ENCODE measurements at regions not wholly inside any gene's neighbourhood (a gene's known extent, or its start where the extent isn't known, plus 50 kb on each side); places are given as distances from the start of the nearest gene placed in this dataset.
"Not testable (repeated sequence)": the region's sequence is repeated elsewhere in the genome, so short reads cannot be mapped to it uniquely, and the experiment has no call there.

DNA sequence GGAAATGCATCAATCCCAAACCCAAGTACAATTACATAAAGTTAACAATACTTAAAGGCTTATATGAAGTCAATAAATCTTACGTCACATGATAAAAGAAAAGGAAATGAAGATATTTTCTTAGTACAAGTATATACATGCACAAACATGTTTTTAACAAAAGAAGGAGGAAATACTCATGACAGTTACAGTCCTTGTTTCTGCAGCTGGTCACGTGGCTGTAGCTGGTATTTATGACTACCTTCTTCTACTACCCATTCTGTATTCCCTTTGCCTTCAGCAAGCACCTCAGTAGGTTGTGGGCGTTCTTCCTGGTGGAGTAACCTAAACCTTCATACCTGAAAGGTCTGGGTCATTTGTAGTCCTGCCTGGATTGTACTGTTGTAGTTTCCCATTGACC lies 514.9 kb downstream of the MFSD1 start:
- H3K27me3 Mint-ChIP-seq (ENCODE audit: low read depth); H3K4me3 Mint-ChIP-seq; DNase-seq (ENCODE audit: low spot score); H3K36me3 Mint-ChIP-seq (ENCODE audit: low read depth); H3K9me3 Mint-ChIP-seq; H3K27ac Mint-ChIP-seq; H3K4me1 Mint-ChIP-seq (ENCODE audit: low read depth): not testable (repeated sequence)

DNA sequence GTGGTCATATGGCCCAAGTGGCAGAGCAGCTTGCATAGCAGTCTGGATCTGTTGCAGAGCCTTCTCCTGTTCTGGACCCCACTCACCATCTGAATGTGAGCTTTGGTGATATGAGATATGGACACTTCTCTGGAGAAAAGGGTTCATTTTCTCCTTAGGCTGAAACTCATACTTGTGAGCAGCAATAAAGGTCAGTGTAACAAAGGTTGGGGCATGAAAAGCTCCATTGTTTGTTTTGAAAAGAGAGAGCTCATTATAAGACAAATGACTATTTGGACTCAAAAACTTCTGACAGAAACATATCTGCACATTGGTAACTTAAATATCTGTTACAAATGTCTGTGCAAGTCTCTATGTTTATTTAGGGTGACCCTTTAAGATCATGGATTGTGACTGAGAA lies 517.3 kb downstream of the MFSD1 start:
- Mint-ChIP-seq H3K36me3 (ENCODE audit: low read depth) (no peaks in the 10 kb centered on the region), H3K4me3 (no peak overlapping the region), H3K4me1 (ENCODE audit: low read depth) (no peaks in the 10 kb centered on the region), H3K27me3 (ENCODE audit: low read depth) (no peaks in the 10 kb centered on the region), H3K27ac (no peak overlapping the region), H3K9me3 (no peaks in the 10 kb centered on the region)
- DNase-seq (ENCODE audit: low spot score) = no peak

DNA sequence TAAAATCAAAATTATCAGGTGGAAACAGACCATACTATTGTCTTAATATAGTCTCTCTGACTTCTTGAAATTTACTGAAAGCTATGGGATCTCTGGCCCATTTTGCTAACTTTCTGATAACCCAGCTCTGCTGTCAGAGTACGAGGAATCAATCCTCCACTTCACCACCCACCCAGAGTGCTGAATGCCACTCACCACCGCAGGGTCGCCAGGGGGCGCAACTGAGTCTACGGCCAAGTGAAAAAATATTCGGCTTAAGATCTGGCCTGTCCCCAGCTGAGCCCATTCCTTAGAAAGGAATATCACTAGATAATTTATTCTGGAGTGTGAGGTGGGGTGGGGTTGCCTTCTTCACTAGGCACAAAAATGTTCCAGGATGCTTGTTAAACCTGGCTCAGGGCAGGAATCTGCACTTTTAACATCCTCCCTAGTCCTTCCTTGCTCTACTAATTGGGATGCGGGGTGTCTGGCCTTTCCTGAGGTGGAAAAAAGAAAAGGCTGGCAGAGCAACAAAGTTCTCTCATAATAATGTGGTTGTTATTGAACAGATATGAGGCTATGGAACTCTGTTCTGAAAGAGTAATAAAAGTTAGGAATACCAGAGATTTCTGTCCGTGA lies 520.6 kb downstream of the MFSD1 start:
- no peaks in the 10 kb centered on the region for H3K36me3 Mint-ChIP-seq (ENCODE audit: low read depth)
- no peaks in the 10 kb centered on the region for H3K9me3 Mint-ChIP-seq
- no peaks in the 10 kb centered on the region for H3K4me1 Mint-ChIP-seq (ENCODE audit: low read depth)
- H3K4me3 Mint-ChIP-seq = no peak overlapping the region
- H3K27ac Mint-ChIP-seq = no peak overlapping the region
- H3K27me3 Mint-ChIP-seq (ENCODE audit: low read depth) = no peaks in the 10 kb centered on the region
- no peak for DNase-seq (ENCODE audit: low spot score)

DNA sequence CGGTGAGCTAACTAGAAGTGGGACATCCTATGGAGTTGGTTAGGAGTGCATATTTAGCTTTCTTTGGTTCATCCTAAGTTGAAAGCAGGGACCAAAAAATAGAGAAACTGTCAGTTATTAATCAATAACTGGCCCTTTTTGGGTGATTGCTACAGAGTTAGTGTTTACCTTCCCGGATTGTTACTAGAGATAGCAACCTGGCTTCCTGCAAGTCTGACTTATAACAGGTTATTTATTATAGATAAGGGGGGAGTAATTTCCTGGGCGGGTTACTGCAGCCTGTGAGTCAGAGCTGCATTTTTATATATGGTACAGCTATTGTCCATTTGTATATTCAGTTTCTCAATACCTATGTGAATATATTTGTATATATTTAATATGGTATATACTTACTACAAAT lies 522.0 kb downstream of the MFSD1 start:
- Mint-ChIP-seq H3K4me3 (no peak overlapping the region), H3K4me1 (ENCODE audit: low read depth) (no peaks in the 10 kb centered on the region), H3K27me3 (ENCODE audit: low read depth) (no peaks in the 10 kb centered on the region), H3K9me3 (no peaks in the 10 kb centered on the region), H3K36me3 (ENCODE audit: low read depth) (no peaks in the 10 kb centered on the region), H3K27ac (no peak overlapping the region)
- DNase-seq (ENCODE audit: low spot score) = no peak

DNA sequence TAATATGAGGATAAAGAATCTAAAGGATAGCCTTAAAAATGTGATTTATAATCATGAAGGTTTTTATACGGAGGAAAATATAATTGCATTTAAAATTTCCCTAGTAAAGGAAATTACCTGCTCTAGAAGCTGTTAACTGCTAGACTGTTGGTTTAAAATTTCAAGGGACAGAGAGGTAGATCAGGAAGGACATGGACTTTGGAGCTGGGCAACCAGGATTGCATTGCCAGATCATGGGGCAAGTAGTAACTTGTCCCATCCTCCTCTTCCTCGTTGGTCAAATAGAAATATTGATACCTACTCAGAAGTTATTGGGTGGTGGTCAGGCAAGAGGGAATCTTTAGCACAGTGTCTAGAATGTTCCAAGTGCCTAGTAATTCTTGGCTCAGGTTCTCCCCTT lies 525.1 kb downstream of the MFSD1 start:
- Mint-ChIP-seq H3K9me3 (no peaks in the 10 kb centered on the region), H3K4me1 (ENCODE audit: low read depth) (no peaks in the 10 kb centered on the region), H3K27me3 (ENCODE audit: low read depth) (no peaks in the 10 kb centered on the region), H3K4me3 (no peak overlapping the region), H3K27ac (no peak overlapping the region), H3K36me3 (ENCODE audit: low read depth) (no peaks in the 10 kb centered on the region)
- no peak for DNase-seq (ENCODE audit: low spot score)

DNA sequence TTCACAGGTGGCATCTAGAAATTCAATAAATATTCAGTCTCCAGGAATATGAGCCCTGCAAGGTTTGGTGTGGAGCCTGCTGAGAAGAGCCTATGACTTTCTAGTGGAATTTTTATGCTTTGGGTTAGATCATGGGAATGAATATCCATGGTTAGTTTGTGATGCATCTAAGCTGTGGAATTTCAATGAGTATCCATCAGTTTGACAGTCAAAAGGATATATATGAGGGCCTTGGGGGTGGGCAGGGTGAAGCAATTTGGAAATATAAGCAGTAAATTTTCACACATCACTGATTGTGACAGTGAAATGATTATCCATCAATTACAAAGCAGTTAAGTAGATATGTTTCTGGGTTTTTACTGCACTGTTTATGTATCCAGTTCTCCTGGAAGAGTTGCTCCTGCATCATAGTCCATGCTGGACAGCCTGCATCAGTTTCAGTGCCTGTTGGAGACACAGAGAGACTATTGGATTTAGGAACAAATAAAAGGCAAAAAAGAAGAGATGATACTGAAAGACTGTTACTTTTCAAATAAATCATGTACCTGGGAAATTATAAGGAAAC lies 530.8 kb downstream of the MFSD1 start:
- Mint-ChIP-seq H3K36me3 (ENCODE audit: low read depth) (no peaks in the 10 kb centered on the region), H3K27me3 (ENCODE audit: low read depth) (no peaks in the 10 kb centered on the region), H3K4me3 (no peak overlapping the region), H3K9me3 (no peaks in the 10 kb centered on the region), H3K4me1 (ENCODE audit: low read depth) (no peaks in the 10 kb centered on the region), H3K27ac (no peak overlapping the region)
- no peak for DNase-seq (ENCODE audit: low spot score)

DNA sequence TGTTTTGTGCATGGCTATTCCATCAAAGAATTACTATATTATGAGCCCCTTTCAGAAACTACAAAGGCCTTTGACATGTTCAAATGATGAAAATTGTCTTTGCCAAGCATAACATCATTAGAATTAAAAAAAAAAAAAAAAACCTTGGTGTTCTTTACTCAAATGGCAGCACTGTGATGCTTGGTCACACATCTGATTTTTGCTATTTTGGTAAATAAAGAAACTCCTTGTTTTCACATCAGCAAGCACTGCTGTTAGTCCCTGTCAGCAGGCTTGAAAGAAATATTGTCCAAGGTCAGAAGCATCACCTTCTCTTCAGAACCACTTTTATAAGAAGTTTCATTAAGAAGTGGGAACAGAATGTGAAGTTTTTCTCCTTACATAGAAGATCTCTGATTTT lies 537.3 kb downstream of the MFSD1 start:
- no peaks in the 10 kb centered on the region for H3K36me3 Mint-ChIP-seq (ENCODE audit: low read depth)
- no peak overlapping the region for H3K4me3 Mint-ChIP-seq
- no peak for DNase-seq (ENCODE audit: low spot score)
- no peaks in the 10 kb centered on the region for H3K27me3 Mint-ChIP-seq (ENCODE audit: low read depth)
- H3K4me1 Mint-ChIP-seq (ENCODE audit: low read depth) = no peaks in the 10 kb centered on the region
- no peak overlapping the region for H3K27ac Mint-ChIP-seq
- peaks cover 4% of the 10 kb centered on the region for H3K9me3 Mint-ChIP-seq

DNA sequence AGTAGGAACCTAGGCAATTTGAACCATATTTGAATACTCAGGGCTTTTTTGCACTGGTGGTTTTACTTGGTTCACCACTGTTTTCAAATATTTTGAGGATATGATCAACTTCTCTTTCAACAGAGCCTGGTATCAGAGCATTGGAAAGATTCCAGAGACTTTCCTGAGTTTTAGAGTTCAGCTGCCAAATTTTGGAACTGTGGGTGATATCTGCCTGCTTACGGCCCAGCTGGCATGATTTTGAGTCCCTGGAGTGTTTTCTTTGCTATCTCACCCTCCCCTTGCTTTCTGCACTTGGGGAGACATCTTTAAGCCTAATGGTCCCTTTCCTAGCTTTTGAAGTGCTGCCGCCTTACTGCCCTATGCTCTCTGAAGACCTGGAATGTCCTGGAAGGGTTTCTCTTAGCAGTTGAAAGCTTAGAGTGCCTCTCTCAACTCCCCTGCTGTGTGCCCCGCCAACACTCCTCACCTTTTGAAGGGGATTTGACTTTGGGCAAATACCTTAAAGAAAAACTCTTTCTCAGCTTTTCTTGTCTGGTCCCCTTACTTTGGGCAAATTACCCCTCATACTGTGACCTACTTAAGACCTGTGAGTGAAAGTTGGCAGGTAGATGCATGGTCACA lies 539.1 kb downstream of the MFSD1 start:
- no peaks in the 10 kb centered on the region for H3K36me3 Mint-ChIP-seq (ENCODE audit: low read depth)
- peaks cover 4% of the 10 kb centered on the region for H3K9me3 Mint-ChIP-seq
- H3K4me1 Mint-ChIP-seq (ENCODE audit: low read depth) = no peaks in the 10 kb centered on the region
- no peak overlapping the region for H3K27ac Mint-ChIP-seq
- no peak for DNase-seq (ENCODE audit: low spot score)
- H3K4me3 Mint-ChIP-seq = no peak overlapping the region
- H3K27me3 Mint-ChIP-seq (ENCODE audit: low read depth) = no peaks in the 10 kb centered on the region

DNA sequence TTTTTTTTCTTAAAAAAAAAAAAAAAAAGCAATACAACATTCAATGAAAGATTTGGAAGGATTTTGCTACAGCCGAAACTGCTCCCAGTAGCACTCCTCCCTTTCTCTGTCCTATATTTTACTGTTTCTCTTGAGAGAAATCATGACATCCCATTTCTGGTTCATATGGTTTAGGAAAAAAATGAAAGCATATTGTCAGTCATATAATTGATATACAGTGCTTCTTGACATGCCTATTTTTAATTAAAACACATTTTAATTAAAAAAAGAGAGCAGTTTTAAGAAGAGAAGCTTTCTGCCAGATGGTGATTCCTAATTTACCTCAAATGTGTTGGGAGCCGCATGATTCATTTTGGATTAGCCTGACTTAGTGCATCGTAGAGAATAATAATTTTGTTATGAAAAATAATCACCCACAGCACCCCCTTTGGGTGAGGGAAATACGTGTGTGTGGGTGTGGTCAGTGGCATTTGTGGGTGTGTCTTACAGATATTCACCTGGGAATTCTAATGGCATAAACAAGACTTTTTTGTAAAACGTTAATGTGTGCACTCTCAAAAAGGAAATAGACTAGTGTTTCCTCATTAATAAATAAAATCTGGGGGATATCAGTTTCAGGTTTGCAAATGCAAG lies 544.5 kb downstream of the MFSD1 start:
- no peak overlapping the region for H3K27ac Mint-ChIP-seq
- no peaks in the 10 kb centered on the region for H3K27me3 Mint-ChIP-seq (ENCODE audit: low read depth)
- H3K4me1 Mint-ChIP-seq (ENCODE audit: low read depth) = no peaks in the 10 kb centered on the region
- no peak for DNase-seq (ENCODE audit: low spot score)
- H3K4me3 Mint-ChIP-seq = no peak overlapping the region
- no peaks in the 10 kb centered on the region for H3K36me3 Mint-ChIP-seq (ENCODE audit: low read depth)
- H3K9me3 Mint-ChIP-seq = no peaks in the 10 kb centered on the region

DNA sequence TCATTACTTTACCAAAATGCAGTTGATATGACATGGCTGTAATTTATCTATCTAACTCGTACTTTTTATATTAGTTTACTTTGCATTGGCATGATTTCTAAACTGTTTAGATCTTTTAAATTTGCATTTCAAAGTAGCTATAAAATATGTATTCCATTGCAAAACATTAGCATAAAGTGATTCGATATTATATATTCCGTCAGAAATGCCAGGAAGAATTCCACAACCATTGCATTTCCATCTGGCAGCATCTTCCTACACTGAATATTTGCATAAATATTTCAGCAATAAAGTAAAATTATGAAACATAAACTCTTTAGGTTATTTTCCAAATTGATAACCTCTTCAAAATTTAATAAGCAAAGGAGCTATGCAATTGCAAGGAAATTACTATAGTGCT lies 546.6 kb downstream of the MFSD1 start:
- Mint-ChIP-seq H3K36me3 (ENCODE audit: low read depth) (no peaks in the 10 kb centered on the region), H3K27me3 (ENCODE audit: low read depth) (no peaks in the 10 kb centered on the region), H3K9me3 (no peaks in the 10 kb centered on the region), H3K4me1 (ENCODE audit: low read depth) (no peaks in the 10 kb centered on the region), H3K4me3 (no peak overlapping the region), H3K27ac (no peak overlapping the region)
- no peak for DNase-seq (ENCODE audit: low spot score)

DNA sequence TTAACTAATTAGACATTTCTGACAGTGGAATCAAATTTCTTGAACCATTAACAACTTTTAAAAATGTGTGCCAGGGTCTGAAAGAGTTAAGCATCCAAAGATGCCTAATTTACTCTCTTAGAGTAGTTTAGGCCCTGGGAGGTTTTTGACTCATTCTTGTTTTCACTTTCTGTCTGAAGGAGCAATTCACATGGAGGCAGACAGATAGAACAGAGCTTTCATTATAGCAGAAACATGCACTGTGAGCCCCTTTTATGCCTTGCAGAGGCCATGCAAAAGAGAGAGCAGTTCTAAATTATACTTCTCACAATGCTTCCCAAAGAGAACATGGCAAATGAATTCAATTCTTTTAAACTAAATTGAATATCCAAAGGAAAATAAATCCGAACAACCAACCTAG lies 554.8 kb downstream of the MFSD1 start:
- Mint-ChIP-seq H3K27me3 (ENCODE audit: low read depth) (no peaks in the 10 kb centered on the region), H3K9me3 (no peaks in the 10 kb centered on the region), H3K27ac (no peak overlapping the region), H3K4me1 (ENCODE audit: low read depth) (no peaks in the 10 kb centered on the region), H3K4me3 (no peak overlapping the region), H3K36me3 (ENCODE audit: low read depth) (no peaks in the 10 kb centered on the region)
- no peak for DNase-seq (ENCODE audit: low spot score)

DNA sequence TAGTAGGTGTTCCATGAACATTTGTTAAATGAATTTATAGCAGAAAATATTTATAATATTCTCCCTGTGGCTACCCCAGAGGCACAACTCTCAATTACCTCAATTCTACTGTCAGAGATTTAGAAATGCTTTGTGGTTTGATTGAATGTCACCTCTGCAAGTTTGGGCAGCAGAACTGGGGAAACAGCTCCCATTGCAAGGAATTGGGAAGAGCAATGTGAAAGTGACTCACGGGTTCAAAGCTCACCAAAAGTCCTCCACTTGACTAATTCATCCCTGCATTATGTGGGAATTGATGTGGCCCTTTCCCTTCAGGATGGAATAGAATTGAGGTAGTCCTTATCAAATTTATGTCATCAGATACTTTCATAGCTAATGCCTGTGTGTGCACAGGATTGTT lies 562.7 kb downstream of the MFSD1 start:
- Mint-ChIP-seq H3K9me3 (no peaks in the 10 kb centered on the region), H3K36me3 (ENCODE audit: low read depth) (no peaks in the 10 kb centered on the region), H3K27ac (no peak overlapping the region), H3K27me3 (ENCODE audit: low read depth) (no peaks in the 10 kb centered on the region), H3K4me3 (no peak overlapping the region), H3K4me1 (ENCODE audit: low read depth) (no peaks in the 10 kb centered on the region)
- DNase-seq (ENCODE audit: low spot score) = no peak

DNA sequence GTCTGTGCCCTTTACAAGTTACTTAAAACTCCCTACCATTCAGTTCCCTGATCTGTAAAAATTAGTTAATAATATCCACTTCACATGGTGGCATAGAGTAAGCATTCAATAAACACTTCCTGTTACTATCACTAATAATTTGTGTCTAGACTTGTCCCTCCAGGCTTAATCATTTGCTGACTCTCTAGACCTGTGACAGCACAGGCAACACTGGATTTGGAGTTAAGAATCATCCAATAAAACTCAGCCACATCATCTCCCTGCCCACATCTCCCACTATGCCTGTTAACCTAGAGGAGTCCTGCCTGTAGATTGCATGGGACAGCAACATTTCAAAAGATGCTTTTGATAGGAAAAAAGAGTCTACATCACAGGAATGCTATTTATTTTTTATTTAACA lies 564.6 kb downstream of the MFSD1 start:
- DNase-seq (ENCODE audit: low spot score) = no peak
- Mint-ChIP-seq H3K4me1 (ENCODE audit: low read depth) (no peaks in the 10 kb centered on the region), H3K27me3 (ENCODE audit: low read depth) (no peaks in the 10 kb centered on the region), H3K36me3 (ENCODE audit: low read depth) (no peaks in the 10 kb centered on the region), H3K4me3 (no peak overlapping the region), H3K27ac (no peak overlapping the region), H3K9me3 (no peaks in the 10 kb centered on the region)

DNA sequence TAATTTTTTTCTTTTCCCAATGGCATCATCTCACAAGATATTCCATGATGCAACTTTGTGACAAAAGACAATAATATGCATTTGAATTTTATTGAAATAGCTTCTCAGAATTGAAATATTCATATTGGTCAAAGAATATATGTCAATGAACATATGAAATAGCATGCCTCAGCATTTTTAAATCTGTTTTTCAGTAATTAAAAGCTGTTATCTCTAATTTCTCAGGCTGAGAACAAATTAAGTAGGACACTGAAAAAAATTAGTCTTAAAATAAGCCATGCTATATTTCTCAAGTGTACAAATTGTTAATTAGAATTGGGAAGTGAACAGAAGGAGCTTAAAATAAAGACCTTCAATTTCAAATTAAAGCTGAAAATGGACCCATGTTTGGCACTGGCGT lies 570.1 kb downstream of the MFSD1 start:
- no peaks in the 10 kb centered on the region for H3K27me3 Mint-ChIP-seq (ENCODE audit: low read depth)

More for the DNA sequence above, 570.1 kb downstream of the MFSD1 start:
- no peaks in the 10 kb centered on the region for H3K4me1 Mint-ChIP-seq (ENCODE audit: low read depth)
- H3K4me3 Mint-ChIP-seq = no peak overlapping the region
- no peaks in the 10 kb centered on the region for H3K36me3 Mint-ChIP-seq (ENCODE audit: low read depth)
- DNase-seq (ENCODE audit: low spot score) = no peak
- H3K27ac Mint-ChIP-seq = no peak overlapping the region
- H3K9me3 Mint-ChIP-seq = no peaks in the 10 kb centered on the region

Data from T-helper 2 cell treated with Interferon-gamma antibody and Interleukin-4, amounts not matched to agents 5 μg/mL and 100 μg/mL, for 36 hours (primary cell).